HEK293T (cell line): ENCODE measurements at regions not wholly inside any gene's neighbourhood (a gene's known extent, or its start where the extent isn't known, plus 50 kb on each side); places are given as distances from the start of the nearest gene placed in this dataset.

Experiments used
- L3MBTL2 ChIP-seq: fragments of 450-650 bp; conservative IDR thresholded peaks from 2 replicates; pipeline ENCODE4 v1.6.1; 2016; ENCODE audit warnings: mild to moderate bottlenecking
- NFRKB ChIP-seq: fragments of 450-650 bp; IDR thresholded peaks from 2 replicates; pipeline ENCODE4 v1.6.1; 2016; ENCODE audit warnings: mild to moderate bottlenecking, moderate library complexity
- ZNF384 ChIP-seq: fragments of 450-650 bp; IDR thresholded peaks from 2 replicates; pipeline ENCODE4 v1.6.1; 2016

DNA sequence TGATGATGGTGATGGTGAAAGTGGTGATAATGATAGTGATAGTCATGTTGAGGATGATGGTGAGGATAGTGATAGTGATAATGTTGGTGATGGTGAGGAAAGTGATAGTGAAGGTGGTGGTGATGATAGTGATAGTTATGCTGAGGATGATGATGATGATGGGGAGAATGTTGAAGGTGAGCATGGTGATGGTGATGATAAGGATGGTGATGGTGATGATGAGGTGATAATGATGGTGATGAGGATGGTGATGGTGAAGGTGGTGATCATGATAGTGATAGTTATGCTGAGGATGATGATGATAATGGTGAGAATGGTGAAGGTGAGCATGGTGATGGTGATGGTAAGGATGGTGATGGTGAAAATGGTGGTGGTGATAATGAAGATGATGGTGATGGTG, 64.9 kb upstream of the ZNF337 start:
- TF ChIP-seq L3MBTL2 (no peak), ZNF384 (no peak), NFRKB (no peak)
